ENCODE measurements at regions not wholly inside any gene's neighbourhood (a gene's known extent, or its start where the extent isn't known, plus 50 kb on each side); places are given as distances from the start of the nearest gene placed in this dataset.

GRCh38 chr14:82521191-82521590, 987.5 kb upstream of the SEL1L start:
- no peak for TF ChIP-seq CTCF (IDR thresholded peaks at IDR 0.05)
- TF ChIP-seq POLR2A (IDR thresholded peaks at IDR 0.05): no peak

Measured in vagina (tissue), 2 donors.